T-helper 2 cell treated with Interferon-gamma antibody and Interleukin-4, amounts not matched to agents 100 ng/mL and 5 ng/mL, for 36 hours (primary cell): ENCODE measurements at regions not wholly inside any gene's neighbourhood (a gene's known extent, or its start where the extent isn't known, plus 50 kb on each side); places are given as distances from the start of the nearest gene placed in this dataset.

Experiments
- intact Hi-C: fragments of 100-400 bp; cut with micrococcal nuclease; formaldehyde crosslinking; loops from one replicate; pipeline ENCODE4 v1.15.1; 2023

GRCh38 chr15:95469496-95470000 is 861.0 kb upstream of the NR2F2 start:
- intact Hi-C loops = no loop called here

- intact Hi-C loops = no loop called here
Observed at GRCh38 chr15:95470529-95470928, 860.0 kb upstream of the NR2F2 start.

DNA sequence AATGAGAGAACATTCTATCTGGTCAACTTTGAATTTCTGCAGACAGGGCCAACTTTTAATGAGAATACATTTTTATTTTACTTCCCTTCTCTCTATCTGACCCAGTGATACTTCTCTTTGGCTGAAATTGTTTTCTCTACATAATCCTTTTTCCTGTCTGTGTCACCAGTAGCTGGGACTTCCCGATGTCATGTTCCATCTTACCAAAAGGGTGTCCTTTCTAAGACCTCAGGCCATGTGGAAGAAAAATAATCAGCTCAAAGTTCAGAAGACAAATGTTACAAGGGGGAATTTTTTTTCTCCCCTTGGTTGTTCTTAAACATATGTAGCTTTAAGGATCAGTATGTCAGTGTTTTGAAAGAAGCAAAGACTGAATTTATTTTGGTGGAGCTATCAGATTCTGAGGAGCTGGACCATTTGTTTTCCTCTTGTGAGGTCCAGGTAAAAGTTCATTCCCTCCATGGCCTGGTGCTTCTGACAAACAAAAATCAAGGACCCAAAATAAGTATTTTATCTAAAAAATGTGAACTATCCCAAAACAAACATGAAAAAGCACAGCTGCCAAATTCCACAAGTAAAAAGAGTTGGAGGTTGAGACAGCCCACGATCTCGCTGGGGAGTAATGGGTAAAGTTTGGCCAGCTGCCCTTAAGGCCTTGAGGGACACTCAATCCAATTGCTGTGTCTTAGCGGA is 859.4 kb upstream of the NR2F2 start:
- intact Hi-C loops = no loop called here

- intact Hi-C loops = no loop called here
Observed at GRCh38 chr15:95471690-95472086, 858.8 kb upstream of the NR2F2 start.

- intact Hi-C loops = no loop called here
Observed at GRCh38 chr15:95475067-95475466, 855.4 kb upstream of the NR2F2 start.

- intact Hi-C loops = no loop called here
Observed at GRCh38 chr15:95479308-95479707, 851.2 kb upstream of the NR2F2 start.

- intact Hi-C loops = no loop called here
Observed at GRCh38 chr15:95485367-95485766, 845.1 kb upstream of the NR2F2 start.

GRCh38 chr15:95486224-95486623 is 844.3 kb upstream of the NR2F2 start:
- intact Hi-C loops = no loop called here

DNA sequence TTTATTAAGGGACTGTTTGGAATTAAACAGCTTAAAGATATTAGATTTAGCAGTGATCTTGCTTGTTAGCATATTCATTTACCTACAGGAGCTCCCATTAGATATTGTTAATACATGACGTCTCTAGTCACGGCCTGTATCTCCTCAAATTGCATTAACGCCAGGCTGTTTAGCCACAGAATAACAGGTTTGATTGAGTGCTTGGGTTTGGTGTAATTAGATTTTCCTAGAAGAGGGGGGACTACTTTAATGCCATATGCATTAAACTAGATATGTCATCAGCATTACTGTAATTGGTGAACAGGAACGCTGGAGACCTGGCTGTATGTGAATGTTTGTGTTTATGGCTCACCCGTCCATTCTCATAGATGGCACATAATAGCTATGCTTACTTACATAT is 841.4 kb upstream of the NR2F2 start:
- intact Hi-C loops = no loop called here

GRCh38 chr15:95492388-95493070 is 838.0 kb upstream of the NR2F2 start:
- intact Hi-C loops = no loop called here

GRCh38 chr15:95494971-95495541 is 835.4 kb upstream of the NR2F2 start:
- intact Hi-C loops = no loop called here

DNA sequence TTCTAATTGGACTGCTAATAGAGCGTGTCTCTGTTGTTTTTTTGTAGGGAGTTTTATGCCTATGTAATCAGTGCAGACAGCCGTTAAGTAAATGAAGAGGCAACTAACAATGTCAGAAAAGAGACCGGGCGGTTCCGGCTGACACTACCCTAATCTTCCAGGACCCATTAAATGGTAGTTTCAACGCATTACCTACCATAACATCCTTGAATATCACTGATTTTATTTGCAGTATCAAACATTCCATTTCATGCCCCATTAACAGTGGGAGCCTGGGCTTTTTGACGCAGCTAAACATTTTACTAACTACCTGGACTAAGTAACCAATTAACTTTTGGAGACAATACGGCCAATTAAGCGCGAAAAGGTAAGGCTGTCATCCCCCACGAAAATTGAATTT is 832.9 kb upstream of the NR2F2 start:
- intact Hi-C loops = no loop called here

DNA sequence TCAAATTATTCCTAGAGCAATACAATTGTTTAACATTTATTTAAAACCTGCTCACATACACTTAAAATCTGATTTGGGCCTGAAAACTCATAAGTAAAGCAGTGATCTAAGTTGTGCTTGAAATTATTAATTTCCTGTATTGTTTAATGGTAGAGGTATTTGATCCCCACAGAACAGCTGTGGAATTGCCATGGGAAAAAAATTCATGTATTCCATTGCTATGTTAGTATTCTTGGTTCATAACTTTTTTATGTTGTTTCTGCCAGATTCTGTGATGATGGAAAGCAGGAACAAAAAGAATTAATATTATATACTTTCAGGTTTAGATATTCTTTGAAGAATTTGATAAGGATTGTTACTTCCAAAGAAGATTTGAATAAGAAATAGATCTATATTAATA is 831.5 kb upstream of the NR2F2 start:
- intact Hi-C loops = no loop called here

GRCh38 chr15:95499397-95499796 is 831.1 kb upstream of the NR2F2 start:
- intact Hi-C loops = no loop called here

DNA sequence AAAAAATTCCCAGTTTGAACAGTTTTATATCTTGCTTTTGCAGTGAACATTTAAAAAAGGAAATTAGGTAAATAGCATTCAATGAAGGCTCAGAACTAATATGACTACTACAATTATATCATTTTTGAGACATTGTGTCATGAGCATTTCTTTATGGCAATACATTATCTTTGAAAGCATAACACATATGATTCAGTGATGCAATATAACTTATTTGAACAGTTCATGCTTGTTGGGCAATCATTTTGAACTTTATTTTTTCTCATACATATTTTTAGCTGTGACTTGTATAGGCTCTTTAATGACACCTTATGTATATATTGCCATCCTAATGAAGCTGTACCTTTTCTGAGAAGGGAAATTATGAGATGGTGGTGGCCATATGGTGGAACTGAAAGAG is 828.6 kb upstream of the NR2F2 start:
- intact Hi-C loops = no loop called here

DNA sequence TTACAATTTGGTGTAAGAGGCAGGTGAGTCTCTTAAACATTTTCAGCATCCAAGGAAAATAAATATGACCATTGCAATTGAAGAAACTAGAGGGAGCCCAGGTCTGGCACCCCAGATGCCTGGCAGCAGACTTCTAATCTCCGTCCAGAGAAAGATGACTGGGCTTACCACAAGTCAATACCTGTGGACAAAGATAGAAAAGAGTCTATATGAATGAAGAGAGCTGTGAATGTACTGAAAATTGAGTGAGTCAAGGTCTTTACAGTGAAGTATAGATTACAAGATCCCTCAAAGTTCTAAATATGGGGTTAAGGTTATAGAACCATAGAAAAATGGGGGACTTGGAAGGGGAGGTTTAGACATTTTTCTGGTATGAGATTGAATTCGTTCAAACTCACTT is 827.4 kb upstream of the NR2F2 start:
- intact Hi-C loops = no loop called here

DNA sequence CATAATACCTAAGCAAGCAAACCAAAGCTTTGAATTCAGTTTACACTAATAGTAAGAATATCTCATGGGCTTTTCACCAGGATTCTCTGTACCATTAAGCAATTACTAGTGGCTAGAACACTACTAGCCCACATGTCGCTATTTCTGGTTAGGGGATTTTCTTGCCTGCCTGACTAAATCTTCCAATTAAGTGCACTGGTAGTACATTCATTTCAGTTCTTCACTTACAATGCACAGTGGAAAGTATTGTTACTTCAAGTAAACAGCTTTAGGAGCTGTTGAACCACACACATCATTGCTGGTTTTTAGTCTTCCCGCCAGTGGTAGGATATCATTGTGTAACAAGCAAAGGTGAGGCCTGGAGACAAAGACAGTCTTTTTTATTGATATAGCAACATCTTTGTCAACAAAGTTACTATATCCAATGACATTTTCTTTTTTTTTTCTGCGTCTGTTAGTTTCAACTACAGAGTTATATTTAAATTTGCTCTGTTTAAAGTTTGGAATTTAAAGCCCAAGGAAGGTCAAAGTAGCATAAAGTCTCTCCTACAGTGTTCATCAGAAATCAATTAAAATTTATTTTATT is 826.8 kb upstream of the NR2F2 start:
- intact Hi-C loops = no loop called here

DNA sequence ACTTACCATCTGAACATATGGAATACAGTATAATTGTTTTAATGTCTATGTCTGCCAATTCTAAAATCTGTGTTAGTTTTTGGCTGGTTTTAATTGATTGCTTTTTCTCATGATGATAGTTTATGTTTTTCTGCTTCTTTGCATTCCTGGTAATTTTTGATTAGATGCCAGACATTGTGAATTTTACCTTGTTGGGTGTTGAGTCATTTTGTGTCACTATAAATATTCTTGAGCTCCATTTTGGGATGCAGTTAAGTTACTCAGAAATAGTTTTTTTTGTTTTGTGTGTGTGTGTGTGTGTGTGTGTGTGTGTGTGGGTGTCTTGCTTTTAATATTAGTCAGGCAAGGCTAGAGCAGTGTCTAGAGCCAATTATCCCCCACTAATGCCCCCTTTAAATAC is 818.8 kb upstream of the NR2F2 start:
- intact Hi-C loops = no loop called here

DNA sequence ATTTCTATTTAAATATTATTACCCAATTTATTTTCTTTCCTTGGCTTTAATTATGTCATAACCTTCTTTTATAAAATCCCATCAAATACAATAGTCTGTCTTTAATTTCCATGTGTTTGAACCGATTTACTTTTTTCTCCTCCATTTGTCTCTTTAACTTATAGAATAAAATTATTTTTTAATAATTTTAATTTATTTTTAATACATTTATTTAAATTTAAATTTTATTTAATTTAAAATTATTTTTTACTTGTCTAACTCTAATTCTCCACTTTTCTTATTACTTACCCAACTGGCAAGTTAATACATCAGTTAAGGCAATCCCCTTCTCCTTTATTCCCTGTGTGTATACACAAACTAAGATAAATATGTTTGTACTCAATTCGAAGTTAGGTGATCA is 817.6 kb upstream of the NR2F2 start:
- intact Hi-C loops = no loop called here

DNA sequence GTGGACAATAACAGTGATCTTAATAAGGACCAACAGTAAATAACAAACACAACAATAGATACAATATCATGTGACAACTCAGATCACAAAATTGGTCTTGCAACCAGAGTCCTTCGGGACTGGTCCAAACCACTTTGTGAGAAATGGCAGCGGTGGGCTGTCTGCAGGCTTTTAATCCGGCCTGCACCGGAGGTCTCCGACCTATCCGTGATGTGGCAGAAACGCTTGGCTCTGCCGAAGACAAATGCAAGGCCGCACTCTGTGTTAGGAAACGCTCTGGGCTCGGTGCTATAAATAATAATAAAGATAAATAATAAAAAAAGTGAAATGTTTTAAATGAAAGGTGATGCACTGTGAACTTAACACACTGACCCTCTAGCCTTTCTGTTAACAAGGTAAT is 810.6 kb upstream of the NR2F2 start:
- intact Hi-C loops = no loop called here

- intact Hi-C loops = no loop called here
Observed at GRCh38 chr15:95520511-95520910, 810.0 kb upstream of the NR2F2 start.

DNA sequence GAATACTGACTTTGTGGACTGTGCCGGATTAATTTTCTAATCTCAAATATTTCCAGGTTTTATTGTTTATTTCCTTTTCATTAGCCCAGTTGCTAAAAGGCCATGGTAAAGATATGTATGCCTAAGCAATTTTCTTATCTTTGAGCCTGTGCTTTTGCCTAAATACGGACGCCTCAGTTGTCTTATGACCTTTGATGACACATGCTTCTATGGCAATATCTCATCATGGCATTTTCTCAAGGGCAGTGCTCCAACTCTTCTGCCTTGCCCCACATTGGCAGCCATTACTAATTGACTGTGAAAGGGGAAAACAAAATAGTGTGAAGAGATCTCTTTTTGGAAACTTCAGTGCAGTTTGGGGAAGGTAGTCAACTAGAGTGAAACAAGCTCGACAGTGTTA is 809.6 kb upstream of the NR2F2 start:
- intact Hi-C loops = no loop called here
